ACC112 (cell line): ENCODE measurements at regions not wholly inside any gene's neighbourhood (a gene's known extent, or its start where the extent isn't known, plus 50 kb on each side); places are given as distances from the start of the nearest gene placed in this dataset.
"Not testable (repeated sequence)": the region's sequence is repeated elsewhere in the genome, so short reads cannot be mapped to it uniquely, and the experiment has no call there.

Source experiments
- H2AFZ ChIP-seq: fragments of 200-600 bp; sonication (generic); one replicate; pipeline ENCODE4 v1.6.0; 2017; ENCODE audit warnings: antibody characterized with exemption, low read length; ENCODE audit not compliant: unreplicated experiment
- H3K27ac ChIP-seq: fragments of 200-600 bp; sonication (generic); 2 replicates; pipeline ENCODE4 v1.5.1; 2014; ENCODE audit warnings: low read depth, mild to moderate bottlenecking, antibody characterized with exemption, low read length, moderate library complexity
- H3K27me3 ChIP-seq: fragments of 200-600 bp; sonication (generic); 2 replicates; pipeline ENCODE4 v1.6.1; 2014; ENCODE audit warnings: mild to moderate bottlenecking, antibody characterized with exemption, low read length, moderate library complexity, mixed read lengths; ENCODE audit not compliant: insufficient read depth
- H3K36me3 ChIP-seq: fragments of 200-600 bp; sonication (generic); 2 replicates; pipeline ENCODE4 v1.6.1; 2016; ENCODE audit warnings: mild to moderate bottlenecking, antibody characterized with exemption, low read length, moderate library complexity, mixed read lengths; ENCODE audit not compliant: insufficient read depth
- H3K4me1 ChIP-seq: fragments of 200-600 bp; sonication (generic); one replicate; pipeline ENCODE4 v1.6.1; 2016; ENCODE audit warnings: low read length, mixed read lengths; ENCODE audit not compliant: insufficient read depth, unreplicated experiment, control insufficient read depth
- H3K4me3 ChIP-seq: fragments of 200-600 bp; sonication (generic); 2 replicates; pipeline ENCODE4 v1.5.1; 2014; ENCODE audit warnings: mild to moderate bottlenecking, low read depth, low read length
- H3K79me2 ChIP-seq: fragments of 200-600 bp; sonication (generic); one replicate; pipeline ENCODE4 v1.6.0; 2016; ENCODE audit warnings: low read length; ENCODE audit not compliant: control insufficient read depth, unreplicated experiment, insufficient read depth

GRCh38 chr2:179385756-179386155, 121.1 kb upstream of the SESTD1 start:
- H3K27me3 ChIP-seq, H3K36me3 ChIP-seq, H3K79me2 ChIP-seq, H3K4me1 ChIP-seq, H2AFZ ChIP-seq, H3K4me3 ChIP-seq, H3K27ac ChIP-seq: not testable (repeated sequence)

DNA sequence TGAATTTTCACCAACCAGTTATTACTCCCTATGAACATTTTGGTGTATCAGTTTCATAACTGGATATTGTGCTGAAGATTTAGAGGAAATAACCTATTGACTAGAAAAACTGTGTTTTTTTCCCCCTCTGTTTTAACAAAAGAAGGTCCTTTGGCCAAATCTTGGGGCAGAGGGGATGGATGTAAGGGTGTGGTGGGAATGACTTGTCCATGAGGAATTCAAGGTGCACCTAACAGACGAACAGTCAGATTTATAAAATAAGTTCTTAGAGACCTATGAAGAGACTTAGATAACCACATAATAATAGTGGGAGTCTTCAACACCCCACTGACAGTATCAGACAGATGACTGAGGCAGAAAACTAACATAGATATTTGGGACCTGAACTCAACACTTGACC, 119.3 kb upstream of the SESTD1 start:
- H3K79me2 ChIP-seq, result no peaks in the 10 kb centered on the region
- no peaks in the 10 kb centered on the region for H3K36me3 ChIP-seq
- H3K4me3 ChIP-seq, result no peak overlapping the region
- no peak overlapping the region for H2AFZ ChIP-seq
- H3K27ac ChIP-seq, result no peak overlapping the region
- no peaks in the 10 kb centered on the region for H3K27me3 ChIP-seq
- no peaks in the 10 kb centered on the region for H3K4me1 ChIP-seq

DNA sequence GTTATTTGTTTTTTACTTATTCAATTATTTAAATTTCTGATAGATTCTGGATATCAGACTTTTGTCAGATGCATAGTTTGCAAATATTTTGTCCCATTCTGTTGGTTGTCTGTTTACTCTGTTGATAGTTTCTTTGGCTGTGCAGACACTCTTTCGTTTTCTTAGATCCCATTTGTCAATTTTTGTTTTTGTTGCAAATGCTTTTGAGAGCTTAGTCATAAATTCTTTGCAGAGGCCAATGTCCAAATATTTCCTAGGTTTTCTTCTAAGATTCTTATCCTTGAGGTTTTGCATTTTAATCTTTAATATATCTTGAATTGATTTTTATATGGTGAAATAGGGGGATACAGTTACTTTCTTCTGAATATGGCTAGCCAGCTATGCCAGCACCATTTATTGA, 112.7 kb upstream of the SESTD1 start:
- Histone ChIP-seq H3K4me1 (peaks cover 4% of the 10 kb centered on the region), H2AFZ (no peak overlapping the region), H3K27me3 (no peaks in the 10 kb centered on the region), H3K4me3 (no peak overlapping the region), H3K36me3 (no peaks in the 10 kb centered on the region), H3K27ac (no peak overlapping the region), H3K79me2 (no peaks in the 10 kb centered on the region)

DNA sequence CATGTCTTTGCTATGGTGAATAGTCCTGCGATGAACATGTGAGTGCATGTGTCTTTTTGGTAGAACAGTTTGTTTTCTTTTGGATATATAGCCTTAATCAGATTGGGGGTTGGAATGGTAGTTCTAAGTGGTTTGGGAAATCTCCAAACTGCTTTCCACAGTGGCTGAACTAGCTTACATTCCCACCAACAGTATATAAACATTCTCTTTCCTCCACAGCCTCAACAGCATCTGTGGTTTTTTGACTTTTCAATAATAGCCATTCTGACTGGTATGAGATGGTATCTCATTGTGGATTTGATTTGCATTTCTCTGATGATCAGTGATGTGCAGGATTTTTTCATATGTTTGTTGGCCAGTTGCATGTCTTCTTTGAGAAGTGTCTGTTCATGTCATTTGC, 112.2 kb upstream of the SESTD1 start:
- Histone ChIP-seq H3K79me2 (no peaks in the 10 kb centered on the region), H3K4me3 (no peak overlapping the region), H2AFZ (no peak overlapping the region), H3K27me3 (no peaks in the 10 kb centered on the region), H3K36me3 (no peaks in the 10 kb centered on the region), H3K27ac (no peak overlapping the region), H3K4me1 (peaks cover 4% of the 10 kb centered on the region)

GRCh38 chr2:179373816-179374215, 109.2 kb upstream of the SESTD1 start:
- Histone ChIP-seq H3K79me2 (no peaks in the 10 kb centered on the region), H3K4me3 (no peak overlapping the region), H3K27me3 (no peaks in the 10 kb centered on the region), H3K4me1 (peaks cover 4% of the 10 kb centered on the region), H3K27ac (no peak overlapping the region), H2AFZ (no peak overlapping the region), H3K36me3 (no peaks in the 10 kb centered on the region)

DNA sequence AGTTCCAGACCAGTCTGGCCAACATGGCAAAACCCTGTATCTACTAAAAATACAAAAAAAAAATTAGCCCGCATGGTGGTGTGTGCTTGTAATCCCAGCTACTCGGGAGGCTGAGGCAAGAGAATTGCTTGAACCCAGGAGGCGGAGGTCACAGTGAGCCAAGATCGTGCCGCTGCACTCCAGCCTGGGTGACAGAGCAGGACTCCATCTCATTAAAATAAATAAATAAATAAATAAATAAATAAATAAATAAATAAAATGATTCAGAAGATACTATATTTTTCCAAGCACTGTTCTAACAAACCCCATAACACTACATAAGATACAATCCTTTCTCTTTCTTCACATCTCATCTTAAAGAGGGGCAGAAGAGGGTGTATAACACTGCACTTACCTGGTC, 100.9 kb upstream of the SESTD1 start:
- not testable (repeated sequence) for H3K36me3 ChIP-seq, H3K79me2 ChIP-seq, H2AFZ ChIP-seq, H3K4me1 ChIP-seq, H3K27ac ChIP-seq, H3K27me3 ChIP-seq, H3K4me3 ChIP-seq

DNA sequence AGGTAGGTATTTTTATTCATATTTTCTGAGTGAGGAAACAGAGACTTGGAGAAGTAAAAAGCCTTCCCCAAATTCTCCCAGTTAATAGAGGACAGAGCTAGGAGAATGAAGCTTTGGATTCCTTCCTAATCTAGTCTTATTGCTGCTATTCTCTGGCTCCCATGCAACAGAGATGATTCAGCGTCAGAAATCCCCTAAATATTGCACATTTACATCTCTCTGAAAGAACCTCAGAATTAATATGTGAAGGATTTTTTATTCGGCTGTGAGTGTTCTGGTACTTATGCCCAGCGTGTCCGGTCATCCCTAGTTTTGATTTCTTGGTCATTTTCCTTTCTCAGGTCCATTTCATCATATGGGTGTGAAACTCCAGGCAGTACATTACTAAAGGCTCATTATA, 91.2 kb upstream of the SESTD1 start:
- H3K4me1 ChIP-seq, result peaks cover 5% of the 10 kb centered on the region
- peak overlapping the region; percentile 24; the same call in 1 of the 2 replicates for H3K27ac ChIP-seq
- H3K79me2 ChIP-seq, result no peaks in the 10 kb centered on the region
- H3K27me3 ChIP-seq, result no peaks in the 10 kb centered on the region
- no peaks in the 10 kb centered on the region for H3K36me3 ChIP-seq
- H3K4me3 ChIP-seq, result no peak overlapping the region
- peak overlapping the region; percentile 15 for H2AFZ ChIP-seq

DNA sequence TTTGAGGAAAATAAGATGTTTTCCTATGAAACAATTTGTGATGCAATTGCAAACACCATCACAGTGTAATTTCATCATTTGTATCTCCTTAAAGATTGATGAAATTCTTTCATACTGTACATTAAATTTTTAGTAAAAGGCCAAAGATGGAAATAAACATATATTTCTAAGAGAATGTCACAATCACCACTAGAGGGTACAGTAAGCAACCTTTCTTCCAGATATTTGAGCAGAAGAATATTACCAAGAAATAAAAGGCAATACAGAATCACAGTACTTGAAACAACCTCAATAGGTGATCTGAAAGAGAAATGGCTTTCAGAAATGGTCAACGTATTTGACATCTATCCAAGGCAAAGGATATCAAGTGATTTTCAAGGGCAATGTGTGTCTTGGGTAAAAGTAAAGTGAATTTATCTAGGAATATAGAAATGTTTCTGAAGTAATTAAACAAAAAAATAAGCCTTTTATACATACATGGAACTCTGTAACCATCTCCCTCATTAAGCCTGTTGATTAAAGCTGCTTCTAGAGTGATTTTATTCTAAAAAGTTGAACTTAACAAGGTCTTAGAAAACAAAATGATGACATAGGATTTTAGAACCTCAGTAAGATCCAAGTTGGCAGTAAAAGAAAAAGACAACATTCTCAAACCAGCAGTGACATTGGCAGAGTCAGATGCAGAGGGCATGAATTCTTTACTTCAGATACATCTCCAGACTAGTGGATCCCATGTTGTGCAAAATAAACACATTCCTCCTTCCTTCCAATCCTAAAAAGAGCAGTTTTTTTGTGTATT, 90.3 kb upstream of the SESTD1 start:
- Histone ChIP-seq H2AFZ (no peak overlapping the region), H3K36me3 (no peaks in the 10 kb centered on the region), H3K4me1 (peaks cover 5% of the 10 kb centered on the region), H3K4me3 (no peak overlapping the region), H3K79me2 (no peaks in the 10 kb centered on the region), H3K27ac (no peak overlapping the region), H3K27me3 (no peaks in the 10 kb centered on the region)

GRCh38 chr2:179354296-179354695, 89.7 kb upstream of the SESTD1 start:
- no peak overlapping the region for H3K4me3 ChIP-seq
- no peaks in the 10 kb centered on the region for H3K36me3 ChIP-seq
- no peaks in the 10 kb centered on the region for H3K79me2 ChIP-seq
- no peaks in the 10 kb centered on the region for H3K27me3 ChIP-seq
- H3K4me1 ChIP-seq, result peaks cover 5% of the 10 kb centered on the region
- H3K27ac ChIP-seq, result no peak overlapping the region
- no peak overlapping the region for H2AFZ ChIP-seq

DNA sequence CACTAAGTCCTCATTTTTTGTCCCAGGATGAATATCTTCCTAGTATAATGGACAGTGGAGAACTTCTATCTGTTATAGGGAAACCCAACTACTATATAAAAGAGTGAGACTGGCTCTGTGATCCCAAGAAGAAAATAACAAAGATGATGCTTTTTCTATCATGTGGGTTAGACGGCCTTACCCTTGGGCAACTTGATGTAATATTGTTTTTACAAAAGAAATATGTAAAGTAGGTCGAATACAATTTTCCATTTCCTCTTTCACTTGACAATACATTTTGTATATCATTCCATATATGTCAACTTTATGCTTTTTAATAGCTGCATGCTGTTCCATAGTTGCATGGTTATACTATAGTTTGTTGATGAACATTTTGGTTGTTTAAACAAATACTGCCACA, 87.5 kb upstream of the SESTD1 start:
- Histone ChIP-seq H3K27ac (no peak overlapping the region), H3K79me2 (no peaks in the 10 kb centered on the region), H3K27me3 (no peaks in the 10 kb centered on the region), H2AFZ (no peak overlapping the region), H3K4me3 (no peak overlapping the region), H3K36me3 (no peaks in the 10 kb centered on the region), H3K4me1 (peaks cover 5% of the 10 kb centered on the region)

- no peaks in the 10 kb centered on the region for H3K36me3 ChIP-seq
- H3K4me1 ChIP-seq, result peaks cover 2% of the 10 kb centered on the region
- H3K4me3 ChIP-seq, result no peak overlapping the region
- H3K27ac ChIP-seq, result no peak overlapping the region
- H3K79me2 ChIP-seq, result no peaks in the 10 kb centered on the region
- no peak overlapping the region for H2AFZ ChIP-seq
- H3K27me3 ChIP-seq, result no peaks in the 10 kb centered on the region
Observed at GRCh38 chr2:179351057-179351456, 86.4 kb upstream of the SESTD1 start.
